A673 (cell line): ENCODE measurements at regions not wholly inside any gene's neighbourhood (a gene's known extent, or its start where the extent isn't known, plus 50 kb on each side); places are given as distances from the start of the nearest gene placed in this dataset.

Source experiments
- CTCF ChIP-seq: fragments of 300-800, 200-600 bp; sonication (generic); conservative IDR thresholded peaks from 2 replicates; pipeline ENCODE4 v1.5.1; 2017; ENCODE audit warnings: low read depth, mild to moderate bottlenecking, antibody characterized with exemption, low read length, moderate library complexity, mixed read lengths
- EZH2 ChIP-seq: fragments of 200-600 bp; sonication (generic); IDR thresholded peaks from 2 replicates; pipeline ENCODE4 v1.6.1; 2017; ENCODE audit warnings: borderline replicate concordance, low read depth, mild to moderate bottlenecking, mixed read lengths, antibody characterized with exemption, low read length; ENCODE audit not compliant: poor library complexity, severe bottlenecking

- no peak for TF ChIP-seq CTCF
- no peak for TF ChIP-seq EZH2
These were observed 176.8 kb downstream of the MAT2B start for GRCh38 chr5:163682234-163682633.
